K562 (cell line): ENCODE measurements at regions not wholly inside any gene's neighbourhood (a gene's known extent, or its start where the extent isn't known, plus 50 kb on each side); places are given as distances from the start of the nearest gene placed in this dataset.

Experiments used
- EZH2 ChIP-seq: IDR thresholded peaks from 2 replicates; pipeline ENCODE4 v1.6.1; 2012; ENCODE audit warnings: low read depth, mild to moderate bottlenecking, inconsistent platforms, low read length, borderline replicate concordance
- PKNOX1 ChIP-seq: fragments of 450-650 bp; IDR thresholded peaks from 2 replicates; pipeline ENCODE4 v1.6.1; 2016
- SIN3B ChIP-seq: fragments of 450-650 bp; IDR thresholded peaks from 2 replicates; pipeline ENCODE4 v1.6.1; 2017; ENCODE audit warnings: low read depth, mild to moderate bottlenecking, moderate library complexity
- ZNF655 ChIP-seq: fragments of 250-450 bp; sonication (Bioruptor Pico); IDR thresholded peaks from 2 replicates; pipeline ENCODE4 v1.5.0; 2021

GRCh38 chr2:15872854-15873253 is 67.5 kb upstream of the MYCN start:
- TF ChIP-seq ZNF655 (CRISPR knock-in tag) (no peak), SIN3B (no peak), EZH2 (no peak), PKNOX1 (no peak)
